ENCODE measurements at regions not wholly inside any gene's neighbourhood (a gene's known extent, or its start where the extent isn't known, plus 50 kb on each side); places are given as distances from the start of the nearest gene placed in this dataset.

DNA sequence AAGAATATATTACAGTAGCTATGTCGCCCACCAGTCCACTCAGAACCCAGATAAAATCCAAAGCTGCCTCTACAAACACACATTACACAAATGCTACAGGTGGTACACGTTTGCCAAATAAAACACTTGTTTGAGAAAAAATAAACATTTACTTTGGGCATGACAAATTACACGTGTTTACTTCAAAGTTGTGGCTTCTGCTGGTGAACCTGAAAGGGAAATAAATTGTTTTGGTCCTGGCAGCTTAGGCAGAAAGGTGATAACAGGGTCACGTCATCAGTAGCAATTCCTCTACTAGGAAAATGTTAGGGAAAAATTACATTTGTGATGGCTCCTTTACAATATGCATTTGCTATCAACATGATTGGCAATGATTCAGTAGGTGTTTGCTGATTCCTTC lies 497.3 kb upstream of the WWC1 start:
- TF ChIP-seq MYC (IDR thresholded peaks at IDR 0.05; ENCODE audit: low read depth, low read length) (no peak), POLR2A (IDR thresholded peaks at IDR 0.05; ENCODE audit: extremely low read depth, insufficient read length) (no peak)
- TF ChIP-seq, protein P1, sequence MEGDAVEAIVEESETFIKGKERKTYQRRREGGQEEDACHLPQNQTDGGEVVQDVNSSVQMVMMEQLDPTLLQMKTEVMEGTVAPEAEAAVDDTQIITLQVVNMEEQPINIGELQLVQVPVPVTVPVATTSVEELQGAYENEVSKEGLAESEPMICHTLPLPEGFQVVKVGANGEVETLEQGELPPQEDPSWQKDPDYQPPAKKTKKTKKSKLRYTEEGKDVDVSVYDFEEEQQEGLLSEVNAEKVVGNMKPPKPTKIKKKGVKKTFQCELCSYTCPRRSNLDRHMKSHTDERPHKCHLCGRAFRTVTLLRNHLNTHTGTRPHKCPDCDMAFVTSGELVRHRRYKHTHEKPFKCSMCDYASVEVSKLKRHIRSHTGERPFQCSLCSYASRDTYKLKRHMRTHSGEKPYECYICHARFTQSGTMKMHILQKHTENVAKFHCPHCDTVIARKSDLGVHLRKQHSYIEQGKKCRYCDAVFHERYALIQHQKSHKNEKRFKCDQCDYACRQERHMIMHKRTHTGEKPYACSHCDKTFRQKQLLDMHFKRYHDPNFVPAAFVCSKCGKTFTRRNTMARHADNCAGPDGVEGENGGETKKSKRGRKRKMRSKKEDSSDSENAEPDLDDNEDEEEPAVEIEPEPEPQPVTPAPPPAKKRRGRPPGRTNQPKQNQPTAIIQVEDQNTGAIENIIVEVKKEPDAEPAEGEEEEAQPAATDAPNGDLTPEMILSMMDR (IDR thresholded peaks at IDR 0.05; ENCODE audit: low read depth, low read length) = no peak
- TF ChIP-seq, protein P2, sequence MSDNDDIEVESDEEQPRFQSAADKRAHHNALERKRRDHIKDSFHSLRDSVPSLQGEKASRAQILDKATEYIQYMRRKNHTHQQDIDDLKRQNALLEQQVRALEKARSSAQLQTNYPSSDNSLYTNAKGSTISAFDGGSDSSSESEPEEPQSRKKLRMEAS (IDR thresholded peaks at IDR 0.05; ENCODE audit: low read depth, low read length) = no peak
- DNase-seq (ENCODE audit: low read depth) = no peak

DNA sequence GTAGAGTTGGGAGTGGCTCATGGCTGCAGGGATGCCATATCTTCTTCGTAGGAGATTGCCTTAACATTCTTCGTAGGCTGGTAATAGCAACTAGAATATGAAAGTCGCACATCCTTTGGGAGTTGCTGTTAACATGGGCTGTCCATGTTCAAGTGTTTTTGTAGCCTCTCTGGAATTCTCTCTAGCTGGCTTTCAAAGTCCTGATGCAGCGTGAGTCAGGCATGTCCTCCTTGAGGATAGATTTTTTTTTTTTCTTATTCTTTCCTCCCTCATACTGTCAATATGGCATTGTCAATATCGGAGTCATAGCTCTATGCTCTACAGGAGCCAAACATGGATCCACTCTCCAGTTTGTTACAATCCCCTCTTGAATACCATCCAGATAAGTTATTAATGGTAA lies 494.8 kb upstream of the WWC1 start:
- TF ChIP-seq, protein P1 (IDR thresholded peaks at IDR 0.05; ENCODE audit: low read depth, low read length) = no peak
- no peak overlapping the region for H3K4me3 ChIP-seq (ENCODE audit: low read depth, low read length)
- no peak for DNase-seq (ENCODE audit: low read depth)

More for the DNA sequence above, 497.3 kb upstream of the WWC1 start:
- no peak overlapping the region for H3K4me3 ChIP-seq (ENCODE audit: low read depth, low read length)

DNA sequence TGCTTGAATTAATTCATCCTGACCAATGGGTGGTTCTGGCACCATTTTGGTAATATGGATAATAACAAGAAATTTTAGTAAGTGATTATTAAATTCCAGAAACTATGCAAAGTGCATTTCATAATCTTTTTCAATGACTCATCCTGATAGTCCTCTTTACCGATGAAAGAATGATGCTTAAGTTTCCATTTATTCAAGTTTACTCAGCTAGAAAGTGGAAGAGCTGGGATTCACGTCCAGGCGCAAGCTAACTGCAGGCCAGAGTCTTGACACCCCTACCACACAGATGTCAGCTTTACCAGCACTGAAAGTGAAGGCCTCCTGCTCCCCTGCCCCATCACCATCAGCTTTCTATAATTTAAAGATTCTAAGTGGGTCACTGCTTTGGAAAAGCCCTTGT lies 493.5 kb upstream of the WWC1 start:
- no peak overlapping the region for H3K4me3 ChIP-seq (ENCODE audit: low read depth, low read length)
- no peak for DNase-seq (ENCODE audit: low read depth)
- no peak for TF ChIP-seq POLR2A (IDR thresholded peaks at IDR 0.05; ENCODE audit: extremely low read depth, insufficient read length)
- TF ChIP-seq, protein P2 (IDR thresholded peaks at IDR 0.05; ENCODE audit: low read depth, low read length) = no peak
- TF ChIP-seq, protein P1 (IDR thresholded peaks at IDR 0.05; ENCODE audit: low read depth, low read length) = no peak
- no peak for TF ChIP-seq MYC (IDR thresholded peaks at IDR 0.05; ENCODE audit: low read depth, low read length)

DNA sequence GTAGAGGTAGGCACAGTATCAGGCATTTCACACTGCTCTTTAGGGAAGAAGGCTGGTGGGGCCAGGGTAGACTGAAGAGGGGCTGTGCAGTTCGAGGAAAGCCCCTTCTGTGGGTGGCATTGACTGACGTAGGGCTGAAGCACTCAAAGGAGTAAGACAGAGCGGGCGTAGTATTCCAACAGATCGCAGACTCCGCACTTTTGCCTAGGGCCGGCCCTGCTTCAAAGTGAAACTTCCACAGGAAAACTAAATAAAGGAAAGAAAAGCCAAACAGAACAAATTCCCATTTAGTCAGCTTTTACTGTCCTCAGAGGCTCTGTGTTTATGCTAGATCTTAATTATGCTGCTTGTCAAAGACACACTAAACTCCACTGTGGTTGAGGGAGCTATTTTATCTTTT lies 493.0 kb upstream of the WWC1 start:
- no peak overlapping the region for H3K4me3 ChIP-seq (ENCODE audit: low read depth, low read length)
- DNase-seq (ENCODE audit: low read depth) = no peak
- TF ChIP-seq, protein P2 (IDR thresholded peaks at IDR 0.05; ENCODE audit: low read depth, low read length) = no peak
- no peak for TF ChIP-seq MYC (IDR thresholded peaks at IDR 0.05; ENCODE audit: low read depth, low read length)
- no peak for TF ChIP-seq POLR2A (IDR thresholded peaks at IDR 0.05; ENCODE audit: extremely low read depth, insufficient read length)
- TF ChIP-seq, protein P1 (IDR thresholded peaks at IDR 0.05; ENCODE audit: low read depth, low read length) = no peak

DNA sequence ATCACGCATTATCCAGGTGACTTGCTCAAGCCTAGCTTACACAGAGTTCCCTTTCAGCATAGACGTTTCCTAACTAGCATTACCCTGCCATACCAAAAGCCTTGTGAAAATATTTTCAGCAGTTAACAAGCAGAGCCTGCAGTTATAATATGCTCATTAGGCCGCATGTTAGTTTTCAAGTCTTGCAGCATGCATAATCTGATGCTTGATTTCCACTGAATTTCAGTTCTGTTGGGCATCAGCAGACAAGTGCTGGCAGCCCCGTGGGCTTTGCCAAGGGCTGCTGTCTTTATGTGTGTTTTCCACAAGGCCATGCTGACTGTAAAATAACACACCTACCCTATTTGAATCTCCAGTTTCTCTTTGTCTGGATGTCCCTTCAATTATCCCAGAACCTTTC lies 491.0 kb upstream of the WWC1 start:
- H3K4me3 ChIP-seq (ENCODE audit: low read depth, low read length) = no peak overlapping the region
- DNase-seq (ENCODE audit: low read depth) = no peak
- TF ChIP-seq MYC (IDR thresholded peaks at IDR 0.05; ENCODE audit: low read depth, low read length) = no peak
- TF ChIP-seq POLR2A (IDR thresholded peaks at IDR 0.05; ENCODE audit: extremely low read depth, insufficient read length) = no peak
- TF ChIP-seq, protein P2 (IDR thresholded peaks at IDR 0.05; ENCODE audit: low read depth, low read length) = no peak
- TF ChIP-seq, protein P1 (IDR thresholded peaks at IDR 0.05; ENCODE audit: low read depth, low read length) = no peak

DNA sequence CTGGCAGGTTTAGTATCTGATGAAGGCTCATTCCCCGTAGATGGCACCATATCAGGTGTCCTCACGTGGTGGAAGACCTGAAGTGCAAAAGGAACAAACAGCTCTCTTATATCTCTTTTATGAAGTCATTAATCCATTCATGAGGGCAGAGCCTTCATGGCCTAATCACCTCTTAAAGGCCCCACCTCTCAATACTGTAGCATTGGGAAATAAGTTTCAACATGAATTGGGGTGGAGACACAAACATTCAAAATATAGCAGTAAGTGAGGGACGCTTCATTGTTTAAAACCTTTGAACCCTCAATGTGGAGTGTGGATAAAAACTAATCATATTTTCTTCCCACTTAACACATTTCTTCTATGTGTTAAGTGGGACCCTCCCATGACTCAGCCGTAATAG lies 489.4 kb upstream of the WWC1 start:
- TF ChIP-seq MYC (IDR thresholded peaks at IDR 0.05; ENCODE audit: low read depth, low read length) (no peak), POLR2A (IDR thresholded peaks at IDR 0.05; ENCODE audit: extremely low read depth, insufficient read length) (no peak)
- TF ChIP-seq, protein P2 (IDR thresholded peaks at IDR 0.05; ENCODE audit: low read depth, low read length) = no peak
- TF ChIP-seq, protein P1 (IDR thresholded peaks at IDR 0.05; ENCODE audit: low read depth, low read length) = no peak

More for the DNA sequence above, 489.4 kb upstream of the WWC1 start:
- no peak for DNase-seq (ENCODE audit: low read depth)
- H3K4me3 ChIP-seq (ENCODE audit: low read depth, low read length) = no peak overlapping the region

All from NB4 (cell line).